Transverse colon (tissue), 4 donors: ENCODE measurements at regions not wholly inside any gene's neighbourhood (a gene's known extent, or its start where the extent isn't known, plus 50 kb on each side); places are given as distances from the start of the nearest gene placed in this dataset.

ENCODE experiments used
- EP300 ChIP-seq: sonication (generic); formaldehyde crosslinking; IDR thresholded peaks from one replicate; pipeline ENCODE4 v1.6.1; 2017; ENCODE audit warnings: antibody characterized with exemption, low read depth
- POLR2A ChIP-seq: fragments of 450-650 bp; IDR thresholded peaks from one replicate; pipeline ENCODE4 v1.6.1; 2016; ENCODE audit warnings: antibody characterized with exemption, mild to moderate bottlenecking, moderate library complexity
- POLR2AphosphoS5 ChIP-seq, 3 donors: sonication (generic); formaldehyde crosslinking; IDR thresholded peaks; one replicate each; pipeline ENCODE4 v1.6.1; 2016; ENCODE audit warnings: antibody characterized with exemption in 3 of 3
- TF ChIP-seq, protein P1 (sequence below), 5 experiments: fragments of 200-600 bp in 3 of 5; fragments of 450-650 bp in 2 of 5; sonication (generic) in 3 of 5; IDR thresholded peaks; 1 replicate in 2 of 5; 2 replicates in 3 of 5; pipeline ENCODE4 v1.5.1; 2016 to 2017; ENCODE audit warnings: antibody characterized with exemption in 5 of 5, inconsistent platforms in 3 of 5, mild to moderate bottlenecking in 2 of 5, moderate library complexity in 1 of 5

DNA sequence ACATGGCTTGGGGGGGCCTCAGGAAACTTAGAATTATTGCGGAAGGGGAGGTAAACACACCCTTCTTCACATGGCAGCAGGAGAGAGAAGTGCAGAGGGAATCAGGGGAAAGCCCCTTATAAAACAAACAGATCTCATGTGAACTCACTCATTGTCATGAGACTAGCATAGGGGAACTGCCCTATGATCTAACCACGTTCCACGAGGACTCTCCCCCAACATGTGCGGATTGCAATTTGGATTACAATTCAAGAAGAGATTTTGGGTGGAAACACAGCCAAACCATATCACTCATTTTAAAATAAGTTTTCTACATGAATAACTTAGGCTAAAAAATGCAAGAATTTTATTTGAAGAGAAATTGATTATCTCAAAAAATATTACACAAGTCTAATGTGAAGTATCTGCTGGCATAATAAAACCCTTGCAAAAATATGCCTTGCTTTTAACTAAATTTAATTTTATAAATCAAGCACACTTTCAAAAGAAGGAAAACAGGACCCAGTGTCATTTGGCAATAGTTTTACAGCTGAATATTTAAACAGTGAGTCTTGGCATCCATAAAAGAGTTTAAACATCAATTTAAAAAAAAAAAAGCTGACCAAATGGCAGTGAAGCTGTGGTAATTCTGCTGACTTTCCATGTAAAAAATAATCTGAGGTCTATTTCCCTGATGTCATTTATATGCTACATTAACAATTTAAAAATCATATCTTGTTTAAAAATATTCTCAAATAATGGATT lies 1057.2 kb downstream of the NAALADL2 start:
- TF ChIP-seq POLR2AphosphoS5 (IDR thresholded peaks at IDR 0.05) (no peak), POLR2A (no peak), EP300 (no peak)
- TF ChIP-seq, protein P1, sequence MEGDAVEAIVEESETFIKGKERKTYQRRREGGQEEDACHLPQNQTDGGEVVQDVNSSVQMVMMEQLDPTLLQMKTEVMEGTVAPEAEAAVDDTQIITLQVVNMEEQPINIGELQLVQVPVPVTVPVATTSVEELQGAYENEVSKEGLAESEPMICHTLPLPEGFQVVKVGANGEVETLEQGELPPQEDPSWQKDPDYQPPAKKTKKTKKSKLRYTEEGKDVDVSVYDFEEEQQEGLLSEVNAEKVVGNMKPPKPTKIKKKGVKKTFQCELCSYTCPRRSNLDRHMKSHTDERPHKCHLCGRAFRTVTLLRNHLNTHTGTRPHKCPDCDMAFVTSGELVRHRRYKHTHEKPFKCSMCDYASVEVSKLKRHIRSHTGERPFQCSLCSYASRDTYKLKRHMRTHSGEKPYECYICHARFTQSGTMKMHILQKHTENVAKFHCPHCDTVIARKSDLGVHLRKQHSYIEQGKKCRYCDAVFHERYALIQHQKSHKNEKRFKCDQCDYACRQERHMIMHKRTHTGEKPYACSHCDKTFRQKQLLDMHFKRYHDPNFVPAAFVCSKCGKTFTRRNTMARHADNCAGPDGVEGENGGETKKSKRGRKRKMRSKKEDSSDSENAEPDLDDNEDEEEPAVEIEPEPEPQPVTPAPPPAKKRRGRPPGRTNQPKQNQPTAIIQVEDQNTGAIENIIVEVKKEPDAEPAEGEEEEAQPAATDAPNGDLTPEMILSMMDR (IDR thresholded peaks at IDR 0.05): no peak
